ENCODE measurements at regions not wholly inside any gene's neighbourhood (a gene's known extent, or its start where the extent isn't known, plus 50 kb on each side); places are given as distances from the start of the nearest gene placed in this dataset.
"Not testable (repeated sequence)": the region's sequence is repeated elsewhere in the genome, so short reads cannot be mapped to it uniquely, and the experiment has no call there.

DNA sequence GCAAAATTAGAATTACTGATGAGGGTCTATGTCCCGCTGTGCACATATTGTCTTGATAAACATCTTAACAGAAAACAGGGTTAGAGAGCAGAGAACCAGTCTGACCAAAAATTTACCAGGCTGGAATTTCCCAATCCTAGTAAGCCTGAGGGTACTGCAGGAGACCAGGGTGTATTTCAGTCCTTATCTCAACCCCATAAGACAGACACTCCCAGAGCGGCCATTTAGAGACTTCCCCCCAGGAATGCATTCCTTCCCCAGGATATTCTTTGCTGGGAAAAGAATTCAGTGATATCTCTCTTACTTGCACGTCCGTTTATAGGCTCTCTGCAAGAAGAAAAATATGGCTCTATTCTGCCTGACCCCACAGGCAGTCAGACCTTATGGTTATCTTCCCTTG lies 101.4 kb upstream of the FAM3C start:
- DNase-seq (ENCODE audit: low read depth) = not testable (repeated sequence)

GRCh38 chr7:121494516-121494915 lies 98.4 kb upstream of the FAM3C start:
- DNase-seq (ENCODE audit: low read depth) = no peak

DNA sequence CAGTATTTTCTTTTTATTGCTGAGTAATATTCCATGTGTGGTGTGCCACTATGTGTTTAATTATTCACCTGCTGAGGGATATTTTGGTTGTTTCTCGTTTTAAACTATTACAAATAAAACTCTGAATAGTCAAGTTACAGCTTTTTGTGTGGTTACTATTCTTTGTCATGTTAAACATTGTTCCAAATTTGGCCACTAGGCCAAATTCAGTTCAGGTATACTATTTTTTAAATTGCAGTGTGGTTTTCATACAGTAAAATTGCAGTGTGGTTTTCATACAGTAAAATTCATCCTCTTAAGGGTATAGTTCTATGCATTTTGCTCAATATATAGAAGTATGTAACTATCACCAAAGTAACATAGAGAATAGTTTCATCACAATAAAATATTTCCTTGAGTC lies 97.4 kb upstream of the FAM3C start:
- no peak for DNase-seq (ENCODE audit: low read depth)

DNA sequence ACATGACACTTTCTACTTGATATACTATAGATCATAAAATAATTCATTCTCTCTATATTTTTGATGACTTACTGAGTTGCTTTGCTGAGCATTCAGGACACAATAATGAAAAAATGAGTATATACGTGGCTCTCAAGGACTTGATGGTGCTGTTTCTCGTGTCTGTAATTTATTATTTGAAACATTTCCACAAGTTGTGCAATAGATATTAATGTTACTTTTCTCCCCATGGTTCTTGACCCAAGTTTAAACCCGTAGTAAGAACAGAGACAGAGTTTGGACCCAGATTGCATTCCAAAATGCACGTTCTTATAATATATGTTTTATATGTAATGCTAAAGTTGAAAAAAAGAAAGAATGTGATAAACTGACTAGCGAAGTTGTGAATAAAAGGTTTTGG lies 94.2 kb upstream of the FAM3C start:
- DNase-seq (ENCODE audit: low read depth) = no peak

DNA sequence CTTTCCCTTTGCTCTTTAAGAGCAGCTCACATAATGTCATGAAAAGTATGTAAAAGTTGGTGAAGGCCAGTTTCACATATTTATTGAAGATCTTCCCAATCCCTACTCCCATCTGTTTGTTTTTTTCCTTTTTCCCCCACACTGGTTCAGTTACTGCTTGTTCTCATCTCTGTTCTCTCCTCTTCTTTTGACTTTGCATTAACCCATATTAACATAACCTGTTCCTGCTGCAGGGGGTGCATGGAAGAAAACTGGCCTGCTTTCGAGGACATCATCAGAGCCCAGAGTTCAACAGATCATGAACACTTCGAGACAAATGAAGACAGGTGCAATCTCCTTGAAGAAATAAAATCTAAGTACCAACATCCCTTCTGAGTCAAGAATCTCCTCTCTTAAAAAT lies 93.3 kb upstream of the FAM3C start:
- DNase-seq (ENCODE audit: low read depth) = no peak

DNA sequence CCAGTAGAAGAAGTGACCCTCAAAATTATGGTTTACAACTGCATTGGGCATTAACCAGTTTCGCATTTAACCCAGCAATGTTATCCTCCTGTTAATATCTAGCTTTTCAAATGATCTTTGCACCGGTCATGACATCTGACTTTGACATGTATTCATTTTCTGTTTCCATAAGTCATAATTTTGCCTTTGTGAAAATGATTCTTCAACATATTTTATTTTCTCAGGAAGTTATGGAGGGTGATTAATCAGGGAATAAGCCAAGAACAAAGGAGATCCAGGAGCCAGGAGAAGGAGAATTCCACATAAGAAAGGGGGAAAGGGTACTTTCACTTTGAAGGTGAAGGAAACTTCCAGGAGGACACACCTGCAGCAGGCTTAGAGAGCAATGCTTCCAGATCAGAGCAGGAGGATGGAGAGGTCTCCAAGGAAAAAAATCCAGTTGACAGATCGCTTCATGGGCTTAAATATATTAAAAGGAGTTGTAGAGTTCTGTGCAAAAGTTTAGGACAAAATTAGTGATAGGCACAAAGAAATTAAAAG lies 92.1 kb upstream of the FAM3C start:
- DNase-seq (ENCODE audit: low read depth) = no peak

GRCh38 chr7:121486590-121486989 lies 90.5 kb upstream of the FAM3C start:
- no peak for DNase-seq (ENCODE audit: low read depth)

DNA sequence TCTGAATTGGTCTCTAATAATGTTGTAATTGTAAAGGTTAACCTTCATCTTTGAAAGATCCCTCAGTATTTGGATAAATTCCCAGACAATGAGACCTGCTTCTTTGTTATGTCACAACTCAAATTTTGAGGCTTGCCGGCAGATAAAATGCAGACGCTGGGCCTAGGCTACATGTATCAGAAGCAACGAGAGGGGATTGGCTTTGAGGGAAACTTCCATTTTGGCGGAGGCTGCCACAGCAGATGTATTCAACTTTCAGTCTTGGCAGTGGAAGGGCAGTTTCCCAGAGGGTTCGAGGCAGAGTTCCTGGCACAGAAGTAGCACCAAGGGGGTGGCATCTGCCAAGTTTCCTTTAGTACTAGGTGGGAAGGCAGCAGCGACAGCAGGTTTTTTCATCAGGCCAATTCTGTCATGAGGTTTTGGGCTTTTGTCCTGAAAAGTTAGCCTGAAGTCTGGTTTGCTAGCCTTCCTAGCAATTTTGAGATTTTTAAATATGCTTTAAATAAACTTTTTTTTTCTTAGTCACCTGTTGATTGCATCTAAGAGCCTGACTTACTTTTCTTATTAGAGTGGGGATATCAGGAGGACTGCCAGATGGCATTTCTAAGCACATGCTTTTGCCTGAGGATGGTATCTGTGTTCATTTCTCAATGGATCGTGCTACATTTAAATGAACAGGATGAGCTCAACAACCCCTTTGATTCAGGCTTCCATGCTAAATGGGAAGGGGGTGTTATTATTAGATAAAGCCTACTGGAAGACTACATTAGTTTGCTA lies 89.5 kb upstream of the FAM3C start:
- DNase-seq (ENCODE audit: low read depth) = no peak

DNA sequence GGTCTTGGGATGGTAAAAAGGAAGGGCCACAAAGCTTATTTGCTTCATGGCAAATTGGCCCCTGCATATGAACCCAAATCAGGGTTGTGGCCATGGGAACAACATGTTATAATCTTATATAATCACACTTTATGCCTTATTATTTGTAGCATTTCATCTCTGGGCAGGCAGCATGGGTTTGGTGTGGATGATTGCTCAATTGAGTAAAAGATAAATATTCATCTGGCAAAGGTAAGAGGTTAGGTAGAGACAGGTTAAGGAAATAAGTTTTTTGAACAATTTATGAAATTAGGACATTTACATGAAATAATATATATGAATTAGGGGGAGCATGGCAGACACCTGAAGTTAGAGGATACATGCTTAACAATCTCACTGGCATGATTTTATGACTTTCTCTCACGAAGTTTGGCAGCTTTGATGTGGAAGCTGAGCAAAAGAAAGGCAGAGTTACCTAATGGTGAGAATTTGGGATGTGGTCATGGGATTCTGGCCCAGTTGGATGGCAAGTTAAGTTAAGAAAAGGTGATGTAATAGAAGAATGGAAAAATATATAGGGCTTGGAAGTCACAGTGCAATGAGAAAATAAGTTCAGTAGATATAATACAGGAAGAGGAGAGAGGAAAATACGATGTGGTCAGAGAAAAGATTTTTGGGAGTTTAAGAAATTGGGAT lies 88.1 kb upstream of the FAM3C start:
- DNase-seq (ENCODE audit: low read depth) = no peak

GRCh38 chr7:121480566-121481335 lies 84.6 kb upstream of the FAM3C start:
- no peak for DNase-seq (ENCODE audit: low read depth)

- DNase-seq (ENCODE audit: low read depth) = no peak
Observed at GRCh38 chr7:121480058-121480457, 84.0 kb upstream of the FAM3C start.

DNA sequence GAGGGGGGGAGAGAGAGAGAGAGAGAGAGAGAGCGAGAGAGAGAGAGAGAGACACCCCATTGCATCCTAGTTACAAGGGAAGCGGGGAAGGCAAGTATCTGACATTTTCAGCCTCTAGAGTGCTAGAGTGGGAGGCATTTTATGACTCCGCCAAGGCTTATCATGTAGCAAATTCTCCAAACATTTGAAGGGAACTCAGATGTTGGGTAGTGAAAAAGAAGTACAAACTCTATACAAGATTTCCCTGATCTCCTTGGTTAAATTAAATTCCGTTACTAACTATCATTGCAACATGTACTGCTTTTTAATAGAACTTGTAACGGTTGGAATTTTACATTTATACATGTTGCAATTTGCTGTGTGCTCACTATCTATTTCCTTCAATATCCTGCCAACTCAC lies 83.4 kb upstream of the FAM3C start:
- no peak for DNase-seq (ENCODE audit: low read depth)

DNA sequence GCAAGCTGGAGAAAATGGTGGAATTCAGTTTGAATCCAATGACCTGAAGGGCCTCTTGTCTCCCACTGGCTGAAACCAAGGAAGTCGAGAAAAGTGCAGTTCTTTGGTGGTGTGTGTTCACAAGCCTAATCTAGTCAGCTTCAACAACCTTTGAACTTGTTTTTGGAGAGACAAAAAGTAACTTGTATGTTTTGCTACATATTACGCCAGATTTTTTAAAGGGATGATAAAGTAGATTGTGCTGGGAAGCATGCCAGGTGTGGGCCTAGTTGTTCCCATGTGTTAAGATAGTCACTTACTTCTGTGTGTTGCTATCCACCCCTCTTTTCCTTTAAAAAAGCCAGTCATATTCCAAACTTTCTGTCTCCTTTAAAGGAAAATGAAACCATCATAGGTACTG lies 79.7 kb upstream of the FAM3C start:
- DNase-seq (ENCODE audit: low read depth) = no peak

- DNase-seq (ENCODE audit: low read depth) = no peak
Observed at GRCh38 chr7:121474301-121474673, 78.2 kb upstream of the FAM3C start.

- no peak for DNase-seq (ENCODE audit: low read depth)
Observed at GRCh38 chr7:121473645-121474300, 77.7 kb upstream of the FAM3C start.

- no peak for DNase-seq (ENCODE audit: low read depth)
Observed at GRCh38 chr7:121466455-121466854, 70.3 kb upstream of the FAM3C start.

GRCh38 chr7:121459148-121459547 lies 63.0 kb upstream of the FAM3C start:
- DNase-seq (ENCODE audit: low read depth) = no peak

- no peak for DNase-seq (ENCODE audit: low read depth)
Observed at GRCh38 chr7:121456785-121457359, 60.8 kb upstream of the FAM3C start.

DNA sequence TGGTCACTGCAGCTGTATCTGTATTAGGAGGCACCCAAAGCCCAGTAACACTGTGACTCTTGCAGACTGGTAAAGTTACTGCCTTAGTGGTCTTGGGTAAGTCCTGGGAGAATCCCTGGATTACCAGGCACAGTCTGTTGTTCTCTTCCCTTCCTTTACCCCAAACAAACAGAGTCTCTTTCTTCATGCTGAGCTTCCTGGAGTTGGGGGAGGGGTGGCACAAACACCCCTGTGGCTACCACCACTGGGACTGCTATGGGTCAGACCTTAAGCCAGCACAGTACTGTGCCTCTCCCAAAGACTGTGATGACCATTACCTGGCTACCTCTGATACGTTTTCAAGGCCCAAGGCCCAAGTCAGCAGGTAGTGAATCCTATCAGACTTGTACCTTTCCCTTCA lies 59.9 kb upstream of the FAM3C start:
- DNase-seq (ENCODE audit: low read depth) = no peak

DNA sequence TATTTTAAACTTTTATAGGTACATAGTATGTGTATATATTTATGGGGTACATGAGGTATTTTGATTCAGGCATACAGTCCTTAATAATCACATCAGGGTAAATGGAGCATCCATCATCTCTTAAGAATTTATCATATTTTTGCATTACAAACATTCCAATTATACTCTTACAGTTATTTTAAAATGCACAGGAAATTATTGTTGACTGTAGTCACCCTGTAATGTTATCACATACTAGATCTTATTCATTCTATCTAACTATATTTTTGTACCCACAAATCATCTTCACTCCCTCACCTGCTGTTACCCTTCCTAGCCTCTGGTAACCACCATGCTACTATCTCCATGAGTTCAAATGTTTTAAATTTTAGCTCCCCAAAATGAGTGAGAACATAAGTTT lies 56.3 kb upstream of the FAM3C start:
- no peak for DNase-seq (ENCODE audit: low read depth)

- no peak for DNase-seq (ENCODE audit: low read depth)
Observed at GRCh38 chr7:121451367-121452094, 55.4 kb upstream of the FAM3C start.

All from stimulated activated CD8-positive, alpha-beta memory T cell treated with anti-CD3 and anti-CD28 coated beads, Interleukin-7, amount 100 ng/mL, for 24 hours (primary cell).